ENCODE measurements at regions not wholly inside any gene's neighbourhood (a gene's known extent, or its start where the extent isn't known, plus 50 kb on each side); places are given as distances from the start of the nearest gene placed in this dataset.

DNA sequence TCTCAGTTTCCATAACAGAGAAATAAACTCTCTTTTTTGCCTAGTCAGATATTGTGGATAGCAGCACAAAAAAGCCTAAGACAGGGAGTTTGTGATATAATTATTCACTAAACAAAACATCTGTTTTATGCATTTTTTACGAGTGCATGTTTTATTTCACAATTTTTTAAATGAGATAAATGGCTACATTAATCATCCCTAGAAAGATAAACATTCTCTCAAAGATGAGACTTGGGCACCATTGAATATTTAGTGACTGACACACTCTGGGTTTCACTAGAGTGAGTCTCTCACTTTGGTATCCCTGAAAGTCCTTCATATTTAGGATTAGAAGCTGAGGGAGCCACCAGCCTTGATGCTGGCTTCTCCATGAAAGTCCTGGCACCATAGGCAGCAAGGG, 74.3 kb upstream of the LRCH1 start:
- Histone ChIP-seq H2BK20ac (ENCODE audit: low read depth, low read length, poor library complexity, severe bottlenecking) (no peak overlapping the region), H3K23ac (ENCODE audit: insufficient read length, low read depth, low read length) (no peak overlapping the region), H3K79me2 (ENCODE audit: insufficient read depth, low read length) (no peaks in the 10 kb centered on the region), H2AK5ac (ENCODE audit: insufficient read length, low read length) (no peak overlapping the region), H3K18ac (ENCODE audit: insufficient read length, low read depth, low read length) (no peak overlapping the region), H4K8ac (replicated peaks; ENCODE audit: insufficient read length, low read depth, low read length) (no peak overlapping the region), H4K91ac (ENCODE audit: insufficient read length, low read depth, low read length) (no peak overlapping the region), H3K4me2 (ENCODE audit: insufficient read depth, insufficient read length, low read length) (no peak overlapping the region), H3K4ac (ENCODE audit: low read depth, low read length) (no peak overlapping the region), H3K23me2 (ENCODE audit: insufficient read length, low read depth, low read length, poor library complexity, severe bottlenecking) (no peaks in the 10 kb centered on the region), H2AFZ (ENCODE audit: low read length) (no peak overlapping the region), H3K9me3 (ENCODE audit: control insufficient read depth, low read depth, low read length) (no peaks in the 10 kb centered on the region), H3K27ac (ENCODE audit: insufficient read length, low read depth, low read length) (no peak overlapping the region), H2BK12ac (ENCODE audit: insufficient read length, low read depth, low read length) (no peak overlapping the region), H4K20me1 (ENCODE audit: control insufficient read depth, insufficient read depth, insufficient read length) (no peaks in the 10 kb centered on the region), H3K56ac (ENCODE audit: insufficient read length, low read depth, low read length) (no peak overlapping the region), H3K9ac (ENCODE audit: extremely low read depth, insufficient read length, low read length) (no peak overlapping the region), H2BK5ac (ENCODE audit: insufficient read length, low read length) (no peak overlapping the region), H3K27me3 (ENCODE audit: insufficient read depth, low read length) (no peaks in the 10 kb centered on the region), H3K14ac (ENCODE audit: insufficient read depth, low read length) (no peak overlapping the region), H2BK120ac (ENCODE audit: low read depth, low read length, poor library complexity, severe bottlenecking) (no peak overlapping the region), H3K79me1 (ENCODE audit: insufficient read depth, low read depth, low read length, poor library complexity, severe bottlenecking) (no peaks in the 10 kb centered on the region), H3K4me1 (ENCODE audit: insufficient read depth, low read length) (no peaks in the 10 kb centered on the region), H3T11ph (ENCODE audit: low read length) (no peak overlapping the region), H2BK15ac (ENCODE audit: low read depth, low read length) (no peak overlapping the region), H4K5ac (ENCODE audit: insufficient read length, low read depth, low read length) (no peak overlapping the region)
- no peaks in the 10 kb centered on the region; a peak in 1 of 5 replicates for H3K9me3 Mint-ChIP-seq
- no CpG with 5 or more reads among the region's 1 CpG for WGBS (ENCODE audit: extremely low coverage, insufficient read length, low lambda C conversion rate)
- no peaks in the 10 kb centered on the region; the same call in 1 of the 2 replicates for H3K27me3 Mint-ChIP-seq (ENCODE audit: low read depth)
- no peak overlapping the region for H3K4me3 Mint-ChIP-seq
- DNase-seq = no peak
- no peak overlapping the region; a peak in 1 of 7 replicates for H3K27ac Mint-ChIP-seq
- H3K4me1 Mint-ChIP-seq = no peaks in the 10 kb centered on the region
- TF ChIP-seq, protein P1, sequence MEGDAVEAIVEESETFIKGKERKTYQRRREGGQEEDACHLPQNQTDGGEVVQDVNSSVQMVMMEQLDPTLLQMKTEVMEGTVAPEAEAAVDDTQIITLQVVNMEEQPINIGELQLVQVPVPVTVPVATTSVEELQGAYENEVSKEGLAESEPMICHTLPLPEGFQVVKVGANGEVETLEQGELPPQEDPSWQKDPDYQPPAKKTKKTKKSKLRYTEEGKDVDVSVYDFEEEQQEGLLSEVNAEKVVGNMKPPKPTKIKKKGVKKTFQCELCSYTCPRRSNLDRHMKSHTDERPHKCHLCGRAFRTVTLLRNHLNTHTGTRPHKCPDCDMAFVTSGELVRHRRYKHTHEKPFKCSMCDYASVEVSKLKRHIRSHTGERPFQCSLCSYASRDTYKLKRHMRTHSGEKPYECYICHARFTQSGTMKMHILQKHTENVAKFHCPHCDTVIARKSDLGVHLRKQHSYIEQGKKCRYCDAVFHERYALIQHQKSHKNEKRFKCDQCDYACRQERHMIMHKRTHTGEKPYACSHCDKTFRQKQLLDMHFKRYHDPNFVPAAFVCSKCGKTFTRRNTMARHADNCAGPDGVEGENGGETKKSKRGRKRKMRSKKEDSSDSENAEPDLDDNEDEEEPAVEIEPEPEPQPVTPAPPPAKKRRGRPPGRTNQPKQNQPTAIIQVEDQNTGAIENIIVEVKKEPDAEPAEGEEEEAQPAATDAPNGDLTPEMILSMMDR (conservative IDR thresholded peaks at IDR 0.05) = no peak
- H3K36me3 Mint-ChIP-seq (ENCODE audit: insufficient read depth in 1 of 3, low read depth in 3 of 3) = no peaks in the 10 kb centered on the region
